Tibial nerve (tissue), 4 donors: ENCODE measurements at regions not wholly inside any gene's neighbourhood (a gene's known extent, or its start where the extent isn't known, plus 50 kb on each side); places are given as distances from the start of the nearest gene placed in this dataset.
"Not testable (repeated sequence)": the region's sequence is repeated elsewhere in the genome, so short reads cannot be mapped to it uniquely, and the experiment has no call there.

Experiments
- DNase-seq, 2 donors: peaks; one replicate each; pipeline ENCODE4 v3.0.0-alpha.2; 2019; ENCODE audit warnings: low spot score in 2 of 2
- H3K27ac ChIP-seq, 4 donors: fragments of 200-600 bp; sonication (generic) in 3 of 4; one replicate each; pipeline ENCODE4 v1.5.1; 2017 to 2019; ENCODE audit warnings: mild to moderate bottlenecking in 1 of 4
- H3K27me3 ChIP-seq, 2 donors: fragments of 200-600 bp; sonication (generic) in 1 of 2; one replicate each; pipeline versions ENCODE4 v1.5.1 to v1.6.0; 2017 to 2019
- H3K36me3 ChIP-seq, 3 donors: fragments of 200-600 bp; sonication (generic); one replicate each; pipeline ENCODE4 v1.5.1; 2018 to 2019
- H3K4me1 ChIP-seq, 4 donors: fragments of 200-600 bp; sonication (generic) in 3 of 4; one replicate each; pipeline ENCODE4 v1.5.1; 2017 to 2019
- H3K4me3 ChIP-seq, 4 donors: fragments of 200-600 bp; sonication (generic) in 3 of 4; one replicate each; pipeline ENCODE4 v1.5.1; 2017 to 2019; ENCODE audit warnings: mild to moderate bottlenecking in 1 of 4, moderate library complexity in 1 of 4
- H3K9me3 ChIP-seq, 4 donors: fragments of 200-600 bp; sonication (generic) in 3 of 4; one replicate each; pipeline ENCODE4 v1.5.1; 2017 to 2019
- CTCF ChIP-seq, 5 experiments: fragments of 200-600 bp in 3 of 5; fragments of 450-650 bp in 2 of 5; sonication (generic) in 3 of 5; IDR thresholded peaks; one replicate each; pipeline ENCODE4 v1.5.1; 2016 to 2019; ENCODE audit warnings: antibody characterized with exemption in 5 of 5, mild to moderate bottlenecking in 3 of 5, moderate library complexity in 2 of 5
- EP300 ChIP-seq, 2 donors: sonication (generic); formaldehyde crosslinking; IDR thresholded peaks; one replicate each; pipeline ENCODE4 v1.6.1; 2017; ENCODE audit warnings: antibody characterized with exemption in 2 of 2, mild to moderate bottlenecking in 1 of 2
- POLR2A ChIP-seq, 2 donors: fragments of 450-650 bp; IDR thresholded peaks; one replicate each; pipeline ENCODE4 v1.6.1; 2017; ENCODE audit warnings: antibody characterized with exemption in 2 of 2, mild to moderate bottlenecking in 2 of 2, moderate library complexity in 2 of 2
- WGBS, 2 donors: methylation state at CpG; one replicate each; pipeline ENCODE4 v1.1.5; 2018; 5-methylcytosine and 5-hydroxymethylcytosine counted together

GRCh38 chr16:9345880-9346279, 254.4 kb downstream of the HAPSTR1 start:
- DNase-seq, result no peak
- Histone ChIP-seq H3K9me3 (peaks cover 0 to 46% (median 3%) of the 10 kb centered on the region in 4 donors), H3K4me1 (no peaks in the 10 kb centered on the region), H3K27ac (no peak overlapping the region), H3K4me3 (no peak overlapping the region), H3K36me3 (no peaks in the 10 kb centered on the region), H3K27me3 (no peaks in the 10 kb centered on the region)
- 31 to 69% methylated on average over 1 of the region's 1 CpG for WGBS, 2 donors
- TF ChIP-seq EP300 (IDR thresholded peaks at IDR 0.05) (no peak), CTCF (IDR thresholded peaks at IDR 0.05) (no peak), POLR2A (IDR thresholded peaks at IDR 0.05) (no peak)

DNA sequence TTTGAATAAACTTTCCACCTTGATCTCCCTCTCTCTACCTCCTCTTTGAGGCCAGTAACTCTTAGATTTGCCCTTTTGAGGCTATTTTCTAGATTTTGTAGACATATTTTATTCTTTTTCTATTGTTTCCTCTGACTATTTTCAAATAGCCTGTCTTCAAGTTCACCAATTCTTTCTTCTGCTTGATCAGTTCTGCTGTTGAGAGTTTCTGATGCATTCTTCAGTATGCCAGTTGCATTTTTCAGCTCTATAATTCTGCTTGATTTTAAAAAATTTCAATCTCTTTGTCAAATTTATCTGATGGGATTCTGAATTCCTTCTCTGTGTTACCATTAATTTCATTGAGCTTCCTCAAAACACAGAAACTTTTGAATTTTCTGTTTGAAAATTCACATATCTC, 257.5 kb downstream of the HAPSTR1 start:
- no peaks in the 10 kb centered on the region for H3K36me3 ChIP-seq
- H3K27me3 ChIP-seq, result no peaks in the 10 kb centered on the region
- H3K4me3 ChIP-seq, result no peak overlapping the region
- no peak overlapping the region for H3K27ac ChIP-seq
- TF ChIP-seq EP300 (IDR thresholded peaks at IDR 0.05) (no peak), POLR2A (IDR thresholded peaks at IDR 0.05) (no peak), CTCF (IDR thresholded peaks at IDR 0.05) (no peak)
- DNase-seq, result no peak
- no peaks in the 10 kb centered on the region for H3K4me1 ChIP-seq
- peaks cover 0 to 48% (median 3%) of the 10 kb centered on the region in 4 donors for H3K9me3 ChIP-seq

- H3K36me3 ChIP-seq, H3K4me1 ChIP-seq, DNase-seq, H3K4me3 ChIP-seq, H3K27me3 ChIP-seq, H3K27ac ChIP-seq: not testable (repeated sequence)
- WGBS, 2 donors, result 88 to 90% methylated on average over 8 of the region's 8 CpGs
- peaks cover 0 to 48% (median 3%) of the 10 kb centered on the region in 4 donors for H3K9me3 ChIP-seq
Measured at GRCh38 chr16:9349373-9349960, 258.0 kb downstream of the HAPSTR1 start.

- peaks cover 0 to 44% (median 3%) of the 10 kb centered on the region in 4 donors for H3K9me3 ChIP-seq
- not testable (repeated sequence) for H3K36me3 ChIP-seq, H3K4me3 ChIP-seq, DNase-seq, H3K27me3 ChIP-seq, H3K27ac ChIP-seq, H3K4me1 ChIP-seq
- 91 to 96% methylated on average over 23 to 30 of the region's 39 CpGs for WGBS, 2 donors
Measured at GRCh38 chr16:9350119-9350799, 258.8 kb downstream of the HAPSTR1 start.

DNA sequence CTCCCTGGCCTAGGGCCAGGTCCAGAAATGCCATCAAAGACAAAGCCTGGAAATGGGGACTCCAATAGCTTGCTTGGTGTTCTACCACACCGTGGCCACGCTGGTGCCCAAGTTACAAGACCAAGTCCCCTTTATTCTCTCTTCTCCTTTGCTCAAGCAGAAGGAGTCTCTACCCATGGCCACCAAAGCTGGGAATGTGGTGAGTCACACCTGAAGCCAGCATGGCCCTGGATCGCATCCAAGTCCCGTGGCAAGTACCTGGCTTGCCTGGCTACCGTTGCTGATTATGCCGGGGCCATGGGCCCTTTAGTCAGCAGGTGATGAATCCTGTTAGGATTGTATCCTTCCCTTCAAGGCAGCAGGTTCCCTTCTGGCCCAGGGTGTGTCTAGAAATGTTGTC, 260.0 kb downstream of the HAPSTR1 start:
- no peaks in the 10 kb centered on the region for H3K27me3 ChIP-seq
- TF ChIP-seq CTCF (IDR thresholded peaks at IDR 0.05) (no peak), EP300 (IDR thresholded peaks at IDR 0.05) (no peak), POLR2A (IDR thresholded peaks at IDR 0.05) (no peak)
- no peak overlapping the region for H3K4me3 ChIP-seq
- no peak for DNase-seq
- H3K9me3 ChIP-seq, result peaks cover 0 to 38% (median 3%) of the 10 kb centered on the region in 4 donors
- 94 to 96% methylated on average over 6 of the region's 6 CpGs for WGBS, 2 donors
- no peaks in the 10 kb centered on the region for H3K4me1 ChIP-seq
- H3K27ac ChIP-seq, result no peak overlapping the region
- H3K36me3 ChIP-seq, result no peaks in the 10 kb centered on the region

DNA sequence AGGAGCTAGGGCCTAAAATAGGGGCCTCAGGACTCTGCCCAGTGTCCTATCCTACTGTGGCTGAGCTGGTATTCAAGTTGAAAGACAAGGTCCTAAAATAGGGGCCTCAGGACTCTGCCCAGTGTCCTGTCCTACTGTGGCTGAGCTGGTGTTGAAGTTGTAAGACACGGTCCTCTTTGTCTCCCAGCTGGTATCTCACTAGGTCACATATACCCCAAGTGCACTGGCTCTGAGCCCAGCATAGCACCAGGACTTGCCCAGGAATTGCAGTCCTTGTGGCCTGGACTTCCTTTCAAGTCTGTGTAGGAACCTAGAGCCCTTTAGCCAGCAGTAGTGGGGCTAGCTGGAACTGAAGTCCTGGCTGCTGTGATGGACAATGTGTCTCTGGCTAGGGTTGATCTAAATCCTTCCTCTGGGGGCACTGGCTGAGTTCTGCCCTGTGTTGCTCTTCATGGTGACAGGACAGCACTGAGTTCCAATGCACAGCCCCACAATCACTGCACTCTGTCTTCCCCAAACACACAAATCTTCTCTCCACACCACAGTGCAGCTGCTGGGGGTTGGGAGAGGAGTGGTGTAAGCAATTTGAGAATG, 260.5 kb downstream of the HAPSTR1 start:
- Histone ChIP-seq H3K9me3 (peaks cover 0 to 37% (median 3%) of the 10 kb centered on the region in 4 donors), H3K27ac (no peak overlapping the region), H3K36me3 (no peaks in the 10 kb centered on the region), H3K27me3 (no peaks in the 10 kb centered on the region), H3K4me3 (no peak overlapping the region), H3K4me1 (no peaks in the 10 kb centered on the region)
- WGBS, 2 donors, result 36 to 100% methylated on average over 1 of the region's 1 CpG
- TF ChIP-seq EP300 (IDR thresholded peaks at IDR 0.05) (no peak), CTCF (IDR thresholded peaks at IDR 0.05) (no peak), POLR2A (IDR thresholded peaks at IDR 0.05) (no peak)
- no peak for DNase-seq
